ENCODE measurements at regions not wholly inside any gene's neighbourhood (a gene's known extent, or its start where the extent isn't known, plus 50 kb on each side); places are given as distances from the start of the nearest gene placed in this dataset.

DNA sequence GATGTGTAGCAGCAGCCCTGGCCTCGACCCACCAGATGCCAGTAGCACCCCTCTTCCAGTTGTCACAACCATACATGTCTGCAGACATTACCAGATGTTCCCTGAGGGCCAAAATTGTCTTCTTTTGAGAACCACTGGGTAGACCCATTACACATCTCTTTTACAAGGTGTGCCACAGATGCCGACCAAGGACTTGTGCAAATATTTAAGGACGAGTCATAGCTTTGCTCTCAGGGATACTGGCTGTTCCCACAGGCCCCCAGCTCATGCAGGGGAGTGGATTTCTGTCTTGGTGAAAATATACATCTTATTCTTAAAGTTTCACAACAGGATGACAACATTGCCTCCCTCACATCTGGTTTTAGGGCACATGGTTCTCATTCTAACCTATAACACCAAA lies 59.4 kb upstream of the ZBTB18 start:
- TF ChIP-seq, protein P1, sequence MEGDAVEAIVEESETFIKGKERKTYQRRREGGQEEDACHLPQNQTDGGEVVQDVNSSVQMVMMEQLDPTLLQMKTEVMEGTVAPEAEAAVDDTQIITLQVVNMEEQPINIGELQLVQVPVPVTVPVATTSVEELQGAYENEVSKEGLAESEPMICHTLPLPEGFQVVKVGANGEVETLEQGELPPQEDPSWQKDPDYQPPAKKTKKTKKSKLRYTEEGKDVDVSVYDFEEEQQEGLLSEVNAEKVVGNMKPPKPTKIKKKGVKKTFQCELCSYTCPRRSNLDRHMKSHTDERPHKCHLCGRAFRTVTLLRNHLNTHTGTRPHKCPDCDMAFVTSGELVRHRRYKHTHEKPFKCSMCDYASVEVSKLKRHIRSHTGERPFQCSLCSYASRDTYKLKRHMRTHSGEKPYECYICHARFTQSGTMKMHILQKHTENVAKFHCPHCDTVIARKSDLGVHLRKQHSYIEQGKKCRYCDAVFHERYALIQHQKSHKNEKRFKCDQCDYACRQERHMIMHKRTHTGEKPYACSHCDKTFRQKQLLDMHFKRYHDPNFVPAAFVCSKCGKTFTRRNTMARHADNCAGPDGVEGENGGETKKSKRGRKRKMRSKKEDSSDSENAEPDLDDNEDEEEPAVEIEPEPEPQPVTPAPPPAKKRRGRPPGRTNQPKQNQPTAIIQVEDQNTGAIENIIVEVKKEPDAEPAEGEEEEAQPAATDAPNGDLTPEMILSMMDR (IDR thresholded peaks at IDR 0.05; ENCODE audit: control extremely low read depth in 1 of 3, insufficient read depth in 1 of 3, low read depth in 1 of 3, low read length in 3 of 3), result no peak
- TF ChIP-seq EP300 (IDR thresholded peaks at IDR 0.05; ENCODE audit: borderline replicate concordance in 1 of 2, low read depth in 2 of 2, low read length in 2 of 2) (no peak), BACH1 (IDR thresholded peaks at IDR 0.05; ENCODE audit: low read length) (no peak), RAD21 (IDR thresholded peaks at IDR 0.05 in 1 of 2, conservative IDR thresholded peaks at IDR 0.05 in 1 of 2; ENCODE audit: low read depth in 2 of 2, low read length in 2 of 2) (no peak)

All from H1 (cell line).